ENCODE measurements at regions not wholly inside any gene's neighbourhood (a gene's known extent, or its start where the extent isn't known, plus 50 kb on each side); places are given as distances from the start of the nearest gene placed in this dataset.

DNA sequence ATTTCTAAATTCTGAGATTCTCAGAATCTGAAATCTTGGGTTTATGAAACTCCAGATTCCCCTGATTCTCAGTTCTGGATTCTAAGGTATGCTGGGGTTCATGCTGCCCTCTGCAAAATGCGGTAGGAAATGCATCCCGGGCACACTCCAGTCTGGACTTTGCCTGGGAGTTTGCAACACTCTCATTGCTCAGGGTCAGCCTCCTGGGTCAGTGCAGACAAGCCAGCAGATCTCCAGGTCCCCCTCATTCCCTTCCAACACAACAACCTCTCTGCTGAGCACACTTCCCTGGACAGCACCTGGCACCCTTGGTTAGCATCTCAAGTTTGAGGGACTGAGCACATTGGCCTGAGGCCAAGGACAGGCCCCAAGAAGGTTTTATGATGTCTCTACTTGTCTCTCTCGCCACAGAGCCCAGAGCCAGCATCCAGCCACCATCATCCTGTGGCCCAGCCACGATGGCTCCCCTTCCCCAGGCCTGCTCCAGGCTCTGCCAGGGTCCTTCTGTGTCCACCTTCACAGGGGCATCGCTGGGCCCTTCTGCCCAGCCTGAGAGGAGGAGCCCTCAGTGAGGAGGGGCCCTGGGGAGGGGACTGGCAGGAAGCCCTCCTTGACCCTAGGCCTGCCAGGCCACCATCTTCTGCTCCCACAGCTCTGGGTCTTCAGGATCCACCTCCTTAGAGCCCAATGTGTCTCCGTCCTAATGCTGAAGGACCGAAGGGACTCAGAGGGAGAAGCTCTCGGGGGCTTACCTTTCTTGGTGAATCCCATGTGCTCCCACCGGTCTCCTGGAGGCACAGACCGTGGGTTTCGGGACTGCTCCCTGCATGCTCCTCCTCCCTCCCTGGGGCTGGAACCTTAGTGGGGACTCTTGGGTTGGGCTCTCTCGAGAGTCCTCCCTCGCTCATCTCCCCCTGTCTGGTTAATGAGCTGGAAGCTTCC is 550.7 kb downstream of the PTPRU start:
- TF ChIP-seq, protein P1, sequence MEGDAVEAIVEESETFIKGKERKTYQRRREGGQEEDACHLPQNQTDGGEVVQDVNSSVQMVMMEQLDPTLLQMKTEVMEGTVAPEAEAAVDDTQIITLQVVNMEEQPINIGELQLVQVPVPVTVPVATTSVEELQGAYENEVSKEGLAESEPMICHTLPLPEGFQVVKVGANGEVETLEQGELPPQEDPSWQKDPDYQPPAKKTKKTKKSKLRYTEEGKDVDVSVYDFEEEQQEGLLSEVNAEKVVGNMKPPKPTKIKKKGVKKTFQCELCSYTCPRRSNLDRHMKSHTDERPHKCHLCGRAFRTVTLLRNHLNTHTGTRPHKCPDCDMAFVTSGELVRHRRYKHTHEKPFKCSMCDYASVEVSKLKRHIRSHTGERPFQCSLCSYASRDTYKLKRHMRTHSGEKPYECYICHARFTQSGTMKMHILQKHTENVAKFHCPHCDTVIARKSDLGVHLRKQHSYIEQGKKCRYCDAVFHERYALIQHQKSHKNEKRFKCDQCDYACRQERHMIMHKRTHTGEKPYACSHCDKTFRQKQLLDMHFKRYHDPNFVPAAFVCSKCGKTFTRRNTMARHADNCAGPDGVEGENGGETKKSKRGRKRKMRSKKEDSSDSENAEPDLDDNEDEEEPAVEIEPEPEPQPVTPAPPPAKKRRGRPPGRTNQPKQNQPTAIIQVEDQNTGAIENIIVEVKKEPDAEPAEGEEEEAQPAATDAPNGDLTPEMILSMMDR (IDR thresholded peaks at IDR 0.05; ENCODE audit: low read depth, low read length, poor library complexity, severe bottlenecking) = no peak
- no peak for TF ChIP-seq EZH2phosphoT487 (IDR thresholded peaks at IDR 0.05; ENCODE audit: borderline replicate concordance, low read length)
